Thyroid gland (tissue), 4 donors: ENCODE measurements at regions not wholly inside any gene's neighbourhood (a gene's known extent, or its start where the extent isn't known, plus 50 kb on each side); places are given as distances from the start of the nearest gene placed in this dataset.

Experiments used
- POLR2A ChIP-seq, 2 donors: fragments of 450-650 bp; IDR thresholded peaks; one replicate each; pipeline ENCODE4 v1.6.1; 2017; ENCODE audit warnings: antibody characterized with exemption in 2 of 2, mild to moderate bottlenecking in 2 of 2, moderate library complexity in 1 of 2
- TF ChIP-seq, protein P1 (sequence below), 6 experiments: fragments of 200-600 bp in 3 of 6; fragments of 450-650 bp in 3 of 6; sonication (generic) in 3 of 6; IDR thresholded peaks; one replicate each; pipeline ENCODE4 v1.5.1; 2016 to 2019; ENCODE audit warnings: antibody characterized with exemption in 6 of 6, mild to moderate bottlenecking in 2 of 6, inconsistent platforms in 1 of 6, moderate library complexity in 1 of 6

DNA sequence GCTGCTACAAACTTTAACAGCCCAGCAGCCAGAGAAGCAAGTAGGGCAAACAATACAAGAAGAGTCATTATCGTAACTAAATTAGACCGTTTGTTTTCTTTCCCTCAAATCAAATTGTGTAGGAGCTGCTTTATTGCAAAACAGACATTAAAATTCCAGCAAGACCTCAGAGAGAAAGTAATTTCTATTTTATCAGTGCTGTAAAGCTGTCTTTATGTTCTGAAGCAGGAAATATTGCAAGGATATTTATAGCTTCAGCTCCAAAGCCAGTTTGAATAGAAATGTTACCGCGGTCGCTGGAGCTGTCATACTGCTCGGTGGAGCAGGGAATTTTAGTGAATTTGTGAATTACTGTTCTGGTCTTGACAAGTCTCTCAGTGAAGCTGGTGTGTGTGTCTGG is 503.8 kb upstream of the PLXNA2 start:
- TF ChIP-seq, protein P1, sequence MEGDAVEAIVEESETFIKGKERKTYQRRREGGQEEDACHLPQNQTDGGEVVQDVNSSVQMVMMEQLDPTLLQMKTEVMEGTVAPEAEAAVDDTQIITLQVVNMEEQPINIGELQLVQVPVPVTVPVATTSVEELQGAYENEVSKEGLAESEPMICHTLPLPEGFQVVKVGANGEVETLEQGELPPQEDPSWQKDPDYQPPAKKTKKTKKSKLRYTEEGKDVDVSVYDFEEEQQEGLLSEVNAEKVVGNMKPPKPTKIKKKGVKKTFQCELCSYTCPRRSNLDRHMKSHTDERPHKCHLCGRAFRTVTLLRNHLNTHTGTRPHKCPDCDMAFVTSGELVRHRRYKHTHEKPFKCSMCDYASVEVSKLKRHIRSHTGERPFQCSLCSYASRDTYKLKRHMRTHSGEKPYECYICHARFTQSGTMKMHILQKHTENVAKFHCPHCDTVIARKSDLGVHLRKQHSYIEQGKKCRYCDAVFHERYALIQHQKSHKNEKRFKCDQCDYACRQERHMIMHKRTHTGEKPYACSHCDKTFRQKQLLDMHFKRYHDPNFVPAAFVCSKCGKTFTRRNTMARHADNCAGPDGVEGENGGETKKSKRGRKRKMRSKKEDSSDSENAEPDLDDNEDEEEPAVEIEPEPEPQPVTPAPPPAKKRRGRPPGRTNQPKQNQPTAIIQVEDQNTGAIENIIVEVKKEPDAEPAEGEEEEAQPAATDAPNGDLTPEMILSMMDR (IDR thresholded peaks at IDR 0.05), result no peak
- TF ChIP-seq POLR2A (IDR thresholded peaks at IDR 0.05), result no peak
